OCI-LY3 (cell line): ENCODE measurements at regions not wholly inside any gene's neighbourhood (a gene's known extent, or its start where the extent isn't known, plus 50 kb on each side); places are given as distances from the start of the nearest gene placed in this dataset.

ENCODE experiments used
- H2AFZ ChIP-seq: fragments of 200-600, 300-600 bp; shearing (Covaris generic); 2 replicates; pipeline ENCODE4 v1.6.0; 2014; ENCODE audit warnings: antibody characterized with exemption, low read depth, low read length
- H3K27ac ChIP-seq: fragments of 200-600, 300-600 bp; sonication (generic); 2 replicates; pipeline ENCODE4 v1.5.1; 2014; ENCODE audit warnings: mild to moderate bottlenecking, low read length, moderate library complexity, mixed read lengths
- H3K27me3 ChIP-seq: fragments of 200-600, 300-600 bp; sonication (generic); 2 replicates; pipeline ENCODE4 v1.6.1; 2014; ENCODE audit warnings: low read depth, low read length, mixed read lengths
- H3K36me3 ChIP-seq: fragments of 200-600, 300-600 bp; sonication (generic); replicated peaks from 2 replicates; pipeline ENCODE3; 2014; ENCODE audit warnings: low read depth, low read length, mixed read lengths
- H3K4me1 ChIP-seq: fragments of 300-600, 200-600 bp; sonication (generic); 2 replicates; pipeline ENCODE4 v1.6.1; 2014; ENCODE audit warnings: low read length, mixed read lengths
- H3K4me2 ChIP-seq: fragments of 200-600, 300-600 bp; sonication (generic); 2 replicates; pipeline ENCODE4 v1.6.1; 2014; ENCODE audit warnings: low read length, mixed read lengths
- H3K4me3 ChIP-seq: fragments of 300-600, 200-600 bp; sonication (generic); 2 replicates; pipeline ENCODE4 v1.5.1; 2014; ENCODE audit warnings: antibody characterized with exemption, mild to moderate bottlenecking, low read length, moderate library complexity
- H3K79me2 ChIP-seq: fragments of 300-600, 200-600 bp; shearing (Covaris generic); 2 replicates; pipeline ENCODE4 v1.6.1; 2014; ENCODE audit warnings: mild to moderate bottlenecking, low read length, mixed read lengths
- H3K9ac ChIP-seq: fragments of 300-600, 200-600 bp; shearing (Covaris generic); 2 replicates; pipeline ENCODE4 v1.6.0; 2014; ENCODE audit warnings: mild to moderate bottlenecking, low read length, moderate library complexity
- H3K9me3 ChIP-seq: fragments of 200-600, 300-600 bp; shearing (Covaris generic); 2 replicates; pipeline ENCODE4 v1.6.1; 2014; ENCODE audit warnings: low read length, mixed read lengths; ENCODE audit not compliant: insufficient read depth
- H4K20me1 ChIP-seq: fragments of 200-600, 300-600 bp; sonication (generic); 2 replicates; pipeline ENCODE4 v1.6.1; 2016; ENCODE audit warnings: low read length, mixed read lengths; ENCODE audit not compliant: insufficient read depth
- EZH2phosphoT487 ChIP-seq: fragments of 200-600 bp; shearing (Covaris generic); IDR thresholded peaks from 2 replicates; pipeline ENCODE4 v1.6.1; 2018; ENCODE audit warnings: antibody characterized with exemption, mixed run types, low read depth
- TF ChIP-seq, protein P1 (sequence below): fragments of 200-600, 300-600 bp; sonication (generic); IDR thresholded peaks from 2 replicates; pipeline ENCODE4 v1.5.1; 2014; ENCODE audit warnings: antibody characterized with exemption, low read length, low read depth

DNA sequence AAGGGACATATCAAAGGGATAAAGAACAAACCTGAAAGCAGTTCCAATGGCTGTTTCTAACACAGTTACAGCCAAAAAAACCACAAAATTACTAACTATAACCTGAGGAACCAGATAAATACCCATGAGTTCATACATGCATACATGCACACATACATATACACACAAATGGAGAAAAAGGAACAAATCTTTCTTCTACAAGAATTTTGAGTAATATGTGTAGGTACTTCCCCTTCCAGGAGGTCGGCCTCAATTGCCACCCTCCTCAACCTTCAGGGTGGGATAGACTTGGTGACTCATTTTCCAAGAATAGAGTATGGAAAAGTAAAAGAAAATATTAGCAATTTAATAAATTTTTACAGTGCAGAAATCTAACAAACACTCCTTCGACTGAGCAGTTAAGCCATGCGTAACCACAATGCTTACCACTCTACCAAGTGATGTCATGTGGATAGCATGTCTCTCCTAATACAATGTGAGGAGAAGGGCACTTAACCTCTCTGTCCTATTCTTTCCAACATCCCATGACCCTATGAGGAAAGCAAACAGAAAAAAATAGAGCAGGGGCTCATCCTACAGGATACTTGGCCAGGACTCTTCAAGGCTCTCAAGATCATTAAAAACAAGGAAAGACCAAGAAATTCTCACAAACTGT lies 243.0 kb upstream of the RUNX1 start:
- Histone ChIP-seq H3K9me3 (peaks cover 12% of the 10 kb centered on the region), H3K4me1 (peaks cover 25% of the 10 kb centered on the region), H3K27ac (no peak overlapping the region), H3K36me3 (no peaks in the 10 kb centered on the region), H3K4me2 (peak overlapping the region; percentile 38), H3K27me3 (no peaks in the 10 kb centered on the region), H3K4me3 (no peak overlapping the region; the same call in 1 of the 2 replicates), H2AFZ (no peak overlapping the region), H3K9ac (no peak overlapping the region), H3K79me2 (no peaks in the 10 kb centered on the region), H4K20me1 (no peaks in the 10 kb centered on the region)
- no peak for TF ChIP-seq EZH2phosphoT487
- TF ChIP-seq, protein P1, sequence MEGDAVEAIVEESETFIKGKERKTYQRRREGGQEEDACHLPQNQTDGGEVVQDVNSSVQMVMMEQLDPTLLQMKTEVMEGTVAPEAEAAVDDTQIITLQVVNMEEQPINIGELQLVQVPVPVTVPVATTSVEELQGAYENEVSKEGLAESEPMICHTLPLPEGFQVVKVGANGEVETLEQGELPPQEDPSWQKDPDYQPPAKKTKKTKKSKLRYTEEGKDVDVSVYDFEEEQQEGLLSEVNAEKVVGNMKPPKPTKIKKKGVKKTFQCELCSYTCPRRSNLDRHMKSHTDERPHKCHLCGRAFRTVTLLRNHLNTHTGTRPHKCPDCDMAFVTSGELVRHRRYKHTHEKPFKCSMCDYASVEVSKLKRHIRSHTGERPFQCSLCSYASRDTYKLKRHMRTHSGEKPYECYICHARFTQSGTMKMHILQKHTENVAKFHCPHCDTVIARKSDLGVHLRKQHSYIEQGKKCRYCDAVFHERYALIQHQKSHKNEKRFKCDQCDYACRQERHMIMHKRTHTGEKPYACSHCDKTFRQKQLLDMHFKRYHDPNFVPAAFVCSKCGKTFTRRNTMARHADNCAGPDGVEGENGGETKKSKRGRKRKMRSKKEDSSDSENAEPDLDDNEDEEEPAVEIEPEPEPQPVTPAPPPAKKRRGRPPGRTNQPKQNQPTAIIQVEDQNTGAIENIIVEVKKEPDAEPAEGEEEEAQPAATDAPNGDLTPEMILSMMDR = no peak

DNA sequence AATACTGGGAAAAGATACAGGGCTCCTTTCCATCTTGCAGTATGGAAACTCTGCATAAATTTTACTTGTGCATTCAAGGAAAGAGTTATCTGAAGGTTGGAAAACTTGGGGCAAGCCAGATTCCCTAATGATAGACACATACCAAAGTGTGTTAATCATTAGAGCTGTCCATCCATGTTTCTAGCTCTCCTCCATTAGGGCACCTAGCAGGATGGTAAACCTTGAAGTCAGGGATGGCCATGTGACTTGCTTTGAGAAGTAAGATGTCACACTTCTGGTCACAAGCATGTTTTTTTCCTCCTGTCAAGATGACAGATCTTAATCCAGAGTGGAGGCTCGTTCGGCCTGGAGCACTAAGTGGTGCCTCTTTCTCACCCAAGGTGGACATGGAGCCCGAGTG lies 241.9 kb upstream of the RUNX1 start:
- H3K9me3 ChIP-seq = peaks cover 12% of the 10 kb centered on the region

DNA sequence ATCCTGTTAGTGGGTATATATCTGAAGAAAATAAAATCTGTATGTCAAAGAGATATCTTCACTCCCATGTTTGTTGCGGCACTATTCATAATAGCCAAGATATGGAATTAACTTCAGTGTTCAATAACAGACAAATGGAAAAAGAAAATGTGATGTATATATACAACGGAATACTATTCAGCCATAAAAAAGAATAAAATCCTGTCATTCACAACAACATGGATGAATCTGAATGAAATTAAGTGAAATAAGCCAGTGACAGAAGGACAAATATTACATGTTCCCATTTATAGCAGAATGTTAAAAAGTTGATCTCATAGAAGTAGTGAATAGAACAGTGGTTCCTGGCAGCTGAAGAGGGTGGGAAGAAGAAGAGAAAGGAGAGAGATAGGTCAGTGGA lies 239.1 kb upstream of the RUNX1 start:
- no peaks in the 10 kb centered on the region for H3K36me3 ChIP-seq
- peaks cover 12% of the 10 kb centered on the region for H3K9me3 ChIP-seq
- TF ChIP-seq, protein P1 = no peak
- no peak for TF ChIP-seq EZH2phosphoT487
- H3K79me2 ChIP-seq = no peaks in the 10 kb centered on the region
- H2AFZ ChIP-seq = no peak overlapping the region
- no peak overlapping the region for H3K27ac ChIP-seq
- no peaks in the 10 kb centered on the region for H4K20me1 ChIP-seq
- H3K27me3 ChIP-seq = no peaks in the 10 kb centered on the region
- no peak overlapping the region for H3K4me3 ChIP-seq
- H3K4me1 ChIP-seq = peaks cover 14% of the 10 kb centered on the region
- H3K9ac ChIP-seq = no peak overlapping the region
- H3K4me2 ChIP-seq = no peak overlapping the region

More for the DNA sequence above, 241.9 kb upstream of the RUNX1 start:
- Histone ChIP-seq H3K27me3 (no peaks in the 10 kb centered on the region), H3K9ac (no peak overlapping the region), H2AFZ (no peak overlapping the region), H3K27ac (no peak overlapping the region), H3K4me3 (no peak overlapping the region), H3K79me2 (no peaks in the 10 kb centered on the region), H3K4me2 (no peak overlapping the region), H4K20me1 (no peaks in the 10 kb centered on the region), H3K4me1 (peaks cover 24% of the 10 kb centered on the region), H3K36me3 (no peaks in the 10 kb centered on the region)
- TF ChIP-seq, protein P1 = no peak
- TF ChIP-seq EZH2phosphoT487 = no peak

DNA sequence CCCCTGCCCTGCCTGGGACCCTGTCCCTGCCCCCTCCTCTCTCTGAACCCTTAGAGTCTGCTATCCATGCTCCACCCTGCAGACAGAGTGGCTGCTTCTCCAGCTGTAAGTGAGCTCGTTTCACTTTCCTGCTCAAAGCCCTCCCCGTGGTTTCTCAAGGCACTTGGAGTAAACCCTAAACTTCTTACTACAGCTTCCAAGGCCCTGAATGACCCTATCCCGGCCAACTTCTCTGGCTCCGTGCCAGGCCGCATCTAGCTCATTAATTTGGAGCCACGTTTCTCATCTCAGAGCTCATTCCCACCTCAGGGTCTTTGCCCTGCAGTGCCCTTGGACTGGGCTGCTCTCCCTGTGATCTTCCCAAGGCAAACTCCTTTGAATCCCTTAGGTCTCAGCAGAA lies 235.1 kb upstream of the RUNX1 start:
- H4K20me1 ChIP-seq = no peaks in the 10 kb centered on the region
- H3K27me3 ChIP-seq = no peaks in the 10 kb centered on the region
- H2AFZ ChIP-seq = no peak overlapping the region
- no peaks in the 10 kb centered on the region for H3K79me2 ChIP-seq
- H3K36me3 ChIP-seq = no peaks in the 10 kb centered on the region
- H3K27ac ChIP-seq = no peak overlapping the region
- H3K9ac ChIP-seq = no peak overlapping the region
- H3K4me1 ChIP-seq = peaks cover 13% of the 10 kb centered on the region
- TF ChIP-seq, protein P1 = no peak
- TF ChIP-seq EZH2phosphoT487 = no peak
- H3K4me2 ChIP-seq = no peak overlapping the region
- H3K9me3 ChIP-seq = peaks cover 12% of the 10 kb centered on the region
- H3K4me3 ChIP-seq = no peak overlapping the region
